Fibroblast of lung (primary cell): ENCODE measurements at regions not wholly inside any gene's neighbourhood (a gene's known extent, or its start where the extent isn't known, plus 50 kb on each side); places are given as distances from the start of the nearest gene placed in this dataset.

Experiments used
- DNase-seq, 2 donors: peaks; one replicate each; pipeline versions ENCODE4 v3.0.0 to v3.0.0-alpha.2; 2010; ENCODE audit warnings: low read depth in 2 of 2
- H2AFZ ChIP-seq: 2 replicates; pipeline ENCODE4 v1.5.1; 2012; ENCODE audit warnings: low read length, control low read depth, inconsistent platforms
- H3K27ac ChIP-seq: 2 replicates; pipeline ENCODE4 v1.5.1; 2011; ENCODE audit warnings: low read length, control low read depth; ENCODE audit not compliant: insufficient read depth
- H3K27me3 ChIP-seq: 2 replicates; pipeline ENCODE4 v1.5.1; 2011; ENCODE audit warnings: mild to moderate bottlenecking, low read length; ENCODE audit not compliant: control insufficient read depth, insufficient read depth
- H3K36me3 ChIP-seq: 2 replicates; pipeline ENCODE4 v1.5.1; 2011; ENCODE audit warnings: low read length; ENCODE audit not compliant: control insufficient read depth, insufficient read depth
- H3K4me1 ChIP-seq: 2 replicates; pipeline ENCODE4 v1.5.1; 2011; ENCODE audit warnings: low read length; ENCODE audit not compliant: control insufficient read depth, insufficient read depth; ENCODE audit errors: extremely low read depth
- H3K4me2 ChIP-seq: 2 replicates; pipeline ENCODE4 v1.5.1; 2011; ENCODE audit warnings: low read length, control low read depth; ENCODE audit not compliant: insufficient read depth; ENCODE audit errors: extremely low read depth
- H3K4me3 ChIP-seq, 4 experiments: fragments of 200-600 bp in 1 of 4; sonication (generic) in 1 of 4; replicated peaks in 1 of 4; 2 replicates each; pipeline ENCODE4 v1.5.1; 2011 to 2016; ENCODE audit warnings: low read length in 4 of 4, low read depth in 3 of 4, mild to moderate bottlenecking in 3 of 4, control low read depth in 2 of 4, inconsistent platforms in 1 of 4, mixed read lengths in 1 of 4; ENCODE audit not compliant: insufficient read depth in 1 of 4; ENCODE audit errors: control extremely low read depth in 1 of 4
- H3K79me2 ChIP-seq: 2 replicates; pipeline ENCODE4 v1.5.1; 2012; ENCODE audit warnings: mild to moderate bottlenecking, low read length, inconsistent platforms; ENCODE audit not compliant: control insufficient read depth, insufficient read depth
- H3K9ac ChIP-seq: 2 replicates; pipeline ENCODE4 v1.5.1; 2011; ENCODE audit warnings: mild to moderate bottlenecking, low read length, control low read depth; ENCODE audit not compliant: insufficient read depth
- H3K9me3 ChIP-seq: 2 replicates; pipeline ENCODE4 v1.5.1; 2012; ENCODE audit warnings: low read depth, low read length; ENCODE audit not compliant: control insufficient read depth, insufficient read depth
- H4K20me1 ChIP-seq: 2 replicates; pipeline ENCODE4 v1.5.1; 2011; ENCODE audit warnings: low read length; ENCODE audit not compliant: control insufficient read depth, insufficient read depth; ENCODE audit errors: extremely low read depth
- CTCF ChIP-seq, 2 donors: IDR thresholded peaks in 1 of 2; conservative IDR thresholded peaks in 1 of 2; 1 replicate in 1 of 2; 2 replicates in 1 of 2; pipeline ENCODE4 v1.5.1; 2011 to 2012; ENCODE audit warnings: low read length in 2 of 2, control low read depth in 1 of 2, inconsistent platforms in 1 of 2, low read depth in 1 of 2, mild to moderate bottlenecking in 1 of 2
- EZH2 ChIP-seq: IDR thresholded peaks from 2 replicates; pipeline ENCODE4 v1.5.1; 2012; ENCODE audit warnings: low read length, control low read depth, mild to moderate bottlenecking; ENCODE audit errors: missing control alignments

DNA sequence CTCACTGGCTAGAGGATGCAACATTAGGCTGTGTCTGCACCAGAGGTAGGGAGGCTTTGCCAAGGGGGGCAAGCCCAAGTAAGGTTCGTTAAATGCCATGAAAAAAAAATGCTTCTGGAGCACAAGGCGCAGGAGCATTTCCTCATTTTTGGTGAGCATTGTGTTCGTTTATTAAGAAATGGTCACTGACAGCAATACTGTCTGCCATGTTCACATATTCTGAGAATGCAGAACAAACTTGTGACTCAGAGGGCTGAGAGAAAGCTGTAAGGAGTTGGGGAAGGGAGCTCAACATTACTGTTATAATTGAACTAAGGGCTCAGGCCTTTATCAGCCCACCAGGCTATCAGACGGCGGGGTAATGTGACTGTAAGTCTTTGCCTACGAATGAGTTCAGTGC is 465.4 kb upstream of the BTBD3 start:
- Histone ChIP-seq H3K4me3 (no peak overlapping the region), H2AFZ (no peak overlapping the region), H3K9ac (no peak overlapping the region), H3K4me2 (no peak overlapping the region), H3K27ac (no peak overlapping the region), H3K79me2 (no peaks in the 10 kb centered on the region), H3K9me3 (no peaks in the 10 kb centered on the region), H4K20me1 (no peaks in the 10 kb centered on the region), H3K4me1 (peaks cover 2% of the 10 kb centered on the region), H3K36me3 (no peaks in the 10 kb centered on the region), H3K27me3 (no peaks in the 10 kb centered on the region)
- TF ChIP-seq CTCF (conservative IDR thresholded peaks at IDR 0.05 in 1 of 2, IDR thresholded peaks at IDR 0.05 in 1 of 2; ENCODE audit: low read depth in 1 of 2, low read length in 2 of 2) (no peak), EZH2 (no peak)
- DNase-seq: peak; percentile 26 to 76

GRCh38 chr20:11453430-11453829 is 464.3 kb upstream of the BTBD3 start:
- no peak overlapping the region for H3K27ac ChIP-seq
- no peaks in the 10 kb centered on the region for H3K9me3 ChIP-seq
- peaks cover 2% of the 10 kb centered on the region for H3K4me1 ChIP-seq
- TF ChIP-seq EZH2 (no peak), CTCF (conservative IDR thresholded peaks at IDR 0.05 in 1 of 2, IDR thresholded peaks at IDR 0.05 in 1 of 2; ENCODE audit: low read depth in 1 of 2, low read length in 2 of 2) (no peak)
- peak; percentile 64 to 75 for DNase-seq
- H3K4me3 ChIP-seq: no peak overlapping the region
- H3K27me3 ChIP-seq: no peaks in the 10 kb centered on the region
- no peaks in the 10 kb centered on the region for H4K20me1 ChIP-seq
- no peaks in the 10 kb centered on the region for H3K36me3 ChIP-seq
- no peak overlapping the region for H3K4me2 ChIP-seq
- H3K9ac ChIP-seq: no peak overlapping the region
- no peaks in the 10 kb centered on the region for H3K79me2 ChIP-seq
- no peak overlapping the region for H2AFZ ChIP-seq

- no peak overlapping the region for H3K9ac ChIP-seq
- no peak overlapping the region for H3K4me3 ChIP-seq
- no peaks in the 10 kb centered on the region for H3K27me3 ChIP-seq
- H3K4me1 ChIP-seq: peaks cover 2% of the 10 kb centered on the region
- no peaks in the 10 kb centered on the region for H3K9me3 ChIP-seq
- no peaks in the 10 kb centered on the region for H4K20me1 ChIP-seq
- DNase-seq: peak; percentile 66 to 88
- H3K4me2 ChIP-seq: no peak overlapping the region
- no peaks in the 10 kb centered on the region for H3K36me3 ChIP-seq
- TF ChIP-seq CTCF (conservative IDR thresholded peaks at IDR 0.05 in 1 of 2, IDR thresholded peaks at IDR 0.05 in 1 of 2; ENCODE audit: low read depth in 1 of 2, low read length in 2 of 2) (no peak), EZH2 (no peak)
- H2AFZ ChIP-seq: no peak overlapping the region
- H3K79me2 ChIP-seq: no peaks in the 10 kb centered on the region
- H3K27ac ChIP-seq: no peak overlapping the region
Observed at GRCh38 chr20:11454966-11455799, 462.5 kb upstream of the BTBD3 start.
